Type B pancreatic cell (in vitro differentiated cells): ENCODE measurements at regions not wholly inside any gene's neighbourhood (a gene's known extent, or its start where the extent isn't known, plus 50 kb on each side); places are given as distances from the start of the nearest gene placed in this dataset.

Source experiments
- DNase-seq: peaks from one replicate; pipeline ENCODE4 v3.0.0; 2021; ENCODE audit warnings: mixed read lengths; ENCODE audit not compliant: unreplicated experiment; ENCODE audit errors: extremely low spot score
- H3K27ac Mint-ChIP-seq: 2 replicates; pipeline ENCODE4 v1.8.0; 2021; ENCODE audit warnings: mild to moderate bottlenecking, mixed read lengths
- H3K27me3 Mint-ChIP-seq: 2 replicates; pipeline ENCODE4 v1.8.0; 2021; ENCODE audit warnings: mixed read lengths
- H3K36me3 Mint-ChIP-seq: 2 replicates; pipeline ENCODE4 v1.8.0; 2021; ENCODE audit warnings: mixed read lengths
- H3K4me1 Mint-ChIP-seq: one replicate; pipeline ENCODE4 v1.8.0; 2021; ENCODE audit warnings: mixed read lengths; ENCODE audit not compliant: unreplicated experiment
- H3K4me3 Mint-ChIP-seq: 2 replicates; pipeline ENCODE4 v1.8.0; 2021; ENCODE audit warnings: mild to moderate bottlenecking, mixed read lengths
- H3K9me3 Mint-ChIP-seq: 2 replicates; pipeline ENCODE4 v1.8.0; 2021; ENCODE audit warnings: mixed read lengths
- TF ChIP-seq, protein P1 (sequence below): fragments of 200-600 bp; sonication (generic); conservative IDR thresholded peaks from 2 replicates; pipeline ENCODE4 v1.5.0; 2021; ENCODE audit warnings: antibody characterized with exemption, mild to moderate bottlenecking

DNA sequence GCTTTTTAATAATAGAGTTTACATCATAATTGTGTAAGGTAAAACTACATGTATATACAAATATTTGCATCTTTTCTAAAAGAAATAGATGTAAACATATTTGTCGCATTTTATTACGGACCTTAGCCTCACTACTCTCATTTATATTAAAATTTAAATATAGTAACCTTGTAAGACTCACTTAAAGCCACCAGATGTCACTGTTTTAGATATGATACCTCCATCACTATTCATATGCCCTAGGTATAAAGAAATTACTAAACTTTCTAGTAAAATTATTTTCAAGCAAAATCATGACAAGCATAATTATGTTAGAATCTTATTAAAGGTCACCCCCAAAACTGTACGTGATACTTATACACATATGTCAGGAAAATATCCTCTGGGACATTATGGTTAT lies 674.3 kb upstream of the REG3G start:
- Mint-ChIP-seq H3K27ac (no peak overlapping the region), H3K36me3 (no peaks in the 10 kb centered on the region), H3K27me3 (no peaks in the 10 kb centered on the region), H3K9me3 (no peaks in the 10 kb centered on the region), H3K4me1 (no peaks in the 10 kb centered on the region), H3K4me3 (no peak overlapping the region)
- DNase-seq: no peak
- TF ChIP-seq, protein P1, sequence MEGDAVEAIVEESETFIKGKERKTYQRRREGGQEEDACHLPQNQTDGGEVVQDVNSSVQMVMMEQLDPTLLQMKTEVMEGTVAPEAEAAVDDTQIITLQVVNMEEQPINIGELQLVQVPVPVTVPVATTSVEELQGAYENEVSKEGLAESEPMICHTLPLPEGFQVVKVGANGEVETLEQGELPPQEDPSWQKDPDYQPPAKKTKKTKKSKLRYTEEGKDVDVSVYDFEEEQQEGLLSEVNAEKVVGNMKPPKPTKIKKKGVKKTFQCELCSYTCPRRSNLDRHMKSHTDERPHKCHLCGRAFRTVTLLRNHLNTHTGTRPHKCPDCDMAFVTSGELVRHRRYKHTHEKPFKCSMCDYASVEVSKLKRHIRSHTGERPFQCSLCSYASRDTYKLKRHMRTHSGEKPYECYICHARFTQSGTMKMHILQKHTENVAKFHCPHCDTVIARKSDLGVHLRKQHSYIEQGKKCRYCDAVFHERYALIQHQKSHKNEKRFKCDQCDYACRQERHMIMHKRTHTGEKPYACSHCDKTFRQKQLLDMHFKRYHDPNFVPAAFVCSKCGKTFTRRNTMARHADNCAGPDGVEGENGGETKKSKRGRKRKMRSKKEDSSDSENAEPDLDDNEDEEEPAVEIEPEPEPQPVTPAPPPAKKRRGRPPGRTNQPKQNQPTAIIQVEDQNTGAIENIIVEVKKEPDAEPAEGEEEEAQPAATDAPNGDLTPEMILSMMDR: peak; percentile 69

- Mint-ChIP-seq H3K9me3 (no peaks in the 10 kb centered on the region), H3K36me3 (no peaks in the 10 kb centered on the region), H3K4me3 (no peak overlapping the region), H3K4me1 (no peaks in the 10 kb centered on the region), H3K27me3 (no peaks in the 10 kb centered on the region), H3K27ac (no peak overlapping the region)
- TF ChIP-seq, protein P1: no peak
- DNase-seq: no peak
These were observed 672.3 kb upstream of the REG3G start for GRCh38 chr2:78353168-78353567.

DNA sequence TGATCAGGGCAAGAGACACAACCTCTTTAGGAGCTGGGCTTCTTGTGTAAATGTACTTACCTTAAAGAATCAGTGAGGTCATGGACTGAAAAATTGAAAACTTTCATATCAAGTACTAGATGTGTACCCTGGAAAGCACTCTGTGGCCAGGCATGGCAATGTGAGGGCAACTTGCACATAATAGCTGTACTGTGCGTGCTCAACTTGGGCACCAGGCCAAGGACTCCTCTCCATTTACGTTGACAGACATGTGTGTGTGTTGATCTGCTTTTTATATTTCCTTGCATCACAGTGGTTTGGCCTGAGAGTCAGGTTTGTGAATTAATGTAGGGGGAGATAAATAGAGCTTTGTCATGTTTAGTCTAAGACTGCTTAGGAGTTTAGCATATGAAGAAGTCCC lies 669.5 kb upstream of the REG3G start:
- Mint-ChIP-seq H3K4me3 (no peak overlapping the region), H3K27me3 (no peaks in the 10 kb centered on the region), H3K9me3 (no peaks in the 10 kb centered on the region), H3K36me3 (no peaks in the 10 kb centered on the region), H3K27ac (no peak overlapping the region), H3K4me1 (no peaks in the 10 kb centered on the region)
- TF ChIP-seq, protein P1: no peak
- DNase-seq: no peak

- H3K4me3 Mint-ChIP-seq: no peak overlapping the region
- TF ChIP-seq, protein P1: no peak
- H3K4me1 Mint-ChIP-seq: no peaks in the 10 kb centered on the region
- no peak overlapping the region for H3K27ac Mint-ChIP-seq
- DNase-seq: no peak
- no peaks in the 10 kb centered on the region for H3K9me3 Mint-ChIP-seq
- no peaks in the 10 kb centered on the region for H3K36me3 Mint-ChIP-seq
- H3K27me3 Mint-ChIP-seq: no peaks in the 10 kb centered on the region
These were observed 641.9 kb upstream of the REG3G start for GRCh38 chr2:78383576-78383975.

DNA sequence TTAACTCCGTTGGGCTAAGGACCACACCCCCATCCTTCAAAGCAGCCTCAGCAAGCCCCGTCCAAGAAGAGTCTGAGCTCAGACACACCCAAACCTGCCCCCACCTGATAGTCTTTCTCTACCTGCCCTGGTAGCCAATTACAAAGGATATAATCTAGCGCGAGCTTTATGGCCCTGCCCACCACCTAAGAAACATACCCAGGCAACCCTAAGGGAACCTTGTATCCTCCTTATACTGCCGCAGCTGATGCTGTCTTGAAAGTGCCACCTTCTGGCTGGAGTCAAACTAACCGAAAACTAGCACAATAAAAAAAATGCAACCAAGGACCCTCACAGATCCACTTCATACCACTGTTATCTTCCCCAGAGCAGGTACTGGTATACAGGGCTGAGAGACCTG lies 628.3 kb upstream of the REG3G start:
- TF ChIP-seq, protein P1: no peak
- H3K4me3 Mint-ChIP-seq: no peak overlapping the region
- H3K27ac Mint-ChIP-seq: no peak overlapping the region
- peaks cover 3% of the 10 kb centered on the region for H3K9me3 Mint-ChIP-seq
- H3K36me3 Mint-ChIP-seq: no peaks in the 10 kb centered on the region
- DNase-seq: no peak
- no peaks in the 10 kb centered on the region for H3K27me3 Mint-ChIP-seq
- no peaks in the 10 kb centered on the region for H3K4me1 Mint-ChIP-seq
